ENCODE measurements at regions not wholly inside any gene's neighbourhood (a gene's known extent, or its start where the extent isn't known, plus 50 kb on each side); places are given as distances from the start of the nearest gene placed in this dataset.

DNA sequence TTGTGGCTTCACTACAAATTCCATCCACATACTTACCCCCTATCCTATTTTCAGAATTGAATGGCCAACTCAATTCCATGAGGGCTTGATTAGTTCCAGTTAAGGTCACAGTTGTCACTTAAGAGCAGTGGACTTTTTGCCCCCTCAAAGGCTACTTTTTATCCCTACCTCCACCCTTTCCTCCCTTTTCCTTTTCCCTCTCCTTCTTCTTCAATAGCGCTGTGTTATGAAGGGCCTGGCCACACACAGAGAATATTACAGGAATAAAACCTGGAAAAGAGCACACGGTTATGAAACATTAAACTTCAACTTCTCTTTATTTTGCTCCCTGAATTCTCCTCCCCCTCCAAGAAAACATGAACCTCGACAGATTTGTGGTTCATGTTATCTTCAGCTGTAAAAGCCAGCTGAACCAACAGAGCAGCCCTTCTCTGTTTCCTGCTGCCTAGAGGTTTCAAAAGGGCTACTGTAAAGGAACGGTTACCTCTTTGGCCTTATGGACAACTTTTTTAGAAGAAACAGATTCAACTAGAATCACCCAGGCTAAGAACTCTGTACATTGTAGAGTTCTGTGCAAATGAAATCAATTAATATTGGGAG, 87.0 kb upstream of the RPL34 start:
- no peak for TF ChIP-seq CTCF (IDR thresholded peaks at IDR 0.05)
- no peak for TF ChIP-seq EZH2 (IDR thresholded peaks at IDR 0.05; ENCODE audit: borderline replicate concordance, insufficient read depth, low read depth, low read length, poor library complexity, severe bottlenecking)

All from B cell (primary cell).